Omental fat pad (tissue), 3 donors: ENCODE measurements at regions not wholly inside any gene's neighbourhood (a gene's known extent, or its start where the extent isn't known, plus 50 kb on each side); places are given as distances from the start of the nearest gene placed in this dataset.

Experiments used
- ATAC-seq: fragments of 150-250 bp; one replicate; pipeline ENCODE4 v1.9.1; 2016; ENCODE audit warnings: mild to moderate bottlenecking, moderate library complexity; ENCODE audit not compliant: low FRiP score
- DNase-seq: peaks from one replicate; pipeline ENCODE4 v3.0.0-alpha.2; 2019; ENCODE audit warnings: low spot score
- TF ChIP-seq, protein P1 (sequence below), 3 donors: fragments of 450-650 bp; IDR thresholded peaks; one replicate each; pipeline ENCODE4 v1.5.1; 2016 to 2017; ENCODE audit warnings: antibody characterized with exemption in 3 of 3, mild to moderate bottlenecking in 3 of 3, moderate library complexity in 2 of 3

DNA sequence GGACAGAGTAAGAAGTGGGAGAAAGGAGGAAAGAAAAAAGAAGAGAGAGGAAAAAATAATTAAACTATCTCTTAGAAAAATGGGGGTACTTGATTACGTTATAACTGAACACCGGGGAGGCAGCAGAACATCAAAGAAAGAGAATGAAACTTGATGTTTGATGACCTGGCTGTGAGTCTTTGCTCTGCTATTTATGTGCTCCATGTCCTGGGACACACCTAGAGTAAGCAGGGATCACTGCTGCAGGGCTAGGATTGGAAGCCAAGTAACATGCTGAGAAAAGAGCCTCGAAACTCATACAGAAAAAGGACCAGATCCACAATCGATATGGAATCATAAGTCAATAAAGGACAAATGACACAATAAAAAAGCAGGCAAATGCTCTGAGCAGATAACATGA, 56.7 kb upstream of the COL13A1 start:
- TF ChIP-seq, protein P1, sequence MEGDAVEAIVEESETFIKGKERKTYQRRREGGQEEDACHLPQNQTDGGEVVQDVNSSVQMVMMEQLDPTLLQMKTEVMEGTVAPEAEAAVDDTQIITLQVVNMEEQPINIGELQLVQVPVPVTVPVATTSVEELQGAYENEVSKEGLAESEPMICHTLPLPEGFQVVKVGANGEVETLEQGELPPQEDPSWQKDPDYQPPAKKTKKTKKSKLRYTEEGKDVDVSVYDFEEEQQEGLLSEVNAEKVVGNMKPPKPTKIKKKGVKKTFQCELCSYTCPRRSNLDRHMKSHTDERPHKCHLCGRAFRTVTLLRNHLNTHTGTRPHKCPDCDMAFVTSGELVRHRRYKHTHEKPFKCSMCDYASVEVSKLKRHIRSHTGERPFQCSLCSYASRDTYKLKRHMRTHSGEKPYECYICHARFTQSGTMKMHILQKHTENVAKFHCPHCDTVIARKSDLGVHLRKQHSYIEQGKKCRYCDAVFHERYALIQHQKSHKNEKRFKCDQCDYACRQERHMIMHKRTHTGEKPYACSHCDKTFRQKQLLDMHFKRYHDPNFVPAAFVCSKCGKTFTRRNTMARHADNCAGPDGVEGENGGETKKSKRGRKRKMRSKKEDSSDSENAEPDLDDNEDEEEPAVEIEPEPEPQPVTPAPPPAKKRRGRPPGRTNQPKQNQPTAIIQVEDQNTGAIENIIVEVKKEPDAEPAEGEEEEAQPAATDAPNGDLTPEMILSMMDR (IDR thresholded peaks at IDR 0.05): no peak
- no peak for DNase-seq
- no peak for ATAC-seq

DNA sequence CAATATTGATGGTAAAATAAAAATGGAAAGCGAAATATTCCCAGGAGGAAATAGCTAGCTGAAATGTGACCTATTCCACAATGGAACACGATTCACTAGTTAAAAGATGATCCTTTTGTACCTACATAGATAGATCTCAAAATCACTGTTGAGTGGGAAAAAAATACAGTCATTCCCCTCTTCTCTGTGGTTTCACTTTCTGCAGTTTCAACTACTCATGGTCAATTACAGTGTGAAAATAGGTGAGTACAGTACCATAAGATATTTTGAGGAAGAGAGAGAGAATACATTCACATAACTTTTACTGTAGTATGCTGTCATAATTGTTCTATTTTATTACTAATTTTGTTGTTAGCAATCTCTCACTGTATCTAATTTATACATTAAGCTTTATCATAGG, 56.0 kb upstream of the COL13A1 start:
- TF ChIP-seq, protein P1 (IDR thresholded peaks at IDR 0.05): no peak
- ATAC-seq (no peak), DNase-seq (no peak)

DNA sequence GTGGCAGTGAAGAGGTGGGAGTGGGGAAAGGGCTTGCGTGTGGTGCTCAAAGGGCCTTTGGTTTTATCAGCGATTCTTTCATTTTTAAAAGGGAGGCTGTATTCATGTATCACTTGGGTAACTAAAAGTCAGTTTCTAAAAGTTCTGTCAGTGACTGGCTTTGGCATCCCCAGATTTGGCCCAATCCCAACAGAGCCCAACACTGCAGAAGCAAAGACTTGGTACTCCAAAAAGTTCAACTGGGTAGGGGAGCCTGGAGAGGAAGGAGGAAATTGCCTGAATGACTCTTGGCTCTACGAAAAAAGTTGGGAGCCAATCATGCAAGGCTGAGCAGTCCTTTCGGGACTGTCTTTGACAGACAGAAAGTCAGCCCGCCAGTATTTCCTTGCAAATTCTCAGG, 54.5 kb upstream of the COL13A1 start:
- ATAC-seq: no peak
- TF ChIP-seq, protein P1 (IDR thresholded peaks at IDR 0.05): no peak
- no peak for DNase-seq

DNA sequence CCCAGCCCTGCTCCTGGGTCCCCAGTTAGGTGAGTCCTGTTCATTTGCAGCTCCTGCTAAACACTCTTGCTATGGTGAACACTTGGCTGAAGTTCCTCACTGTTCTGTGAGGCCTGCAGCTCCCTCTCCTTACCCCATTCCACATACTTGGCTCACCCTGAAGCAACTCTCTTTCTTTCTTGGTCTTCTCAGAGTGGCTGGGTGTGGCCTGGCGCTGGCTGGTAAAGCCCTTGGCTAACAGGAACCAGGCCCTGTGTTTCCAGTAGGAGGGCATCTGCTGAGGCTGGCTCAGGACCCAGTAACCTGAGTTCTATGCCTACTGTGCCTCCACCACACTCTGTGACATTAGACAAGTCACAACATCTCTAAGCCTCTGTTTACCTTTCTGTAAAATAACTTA, 53.1 kb upstream of the COL13A1 start:
- no peak for ATAC-seq
- no peak for DNase-seq
- TF ChIP-seq, protein P1 (IDR thresholded peaks at IDR 0.05): no peak

DNA sequence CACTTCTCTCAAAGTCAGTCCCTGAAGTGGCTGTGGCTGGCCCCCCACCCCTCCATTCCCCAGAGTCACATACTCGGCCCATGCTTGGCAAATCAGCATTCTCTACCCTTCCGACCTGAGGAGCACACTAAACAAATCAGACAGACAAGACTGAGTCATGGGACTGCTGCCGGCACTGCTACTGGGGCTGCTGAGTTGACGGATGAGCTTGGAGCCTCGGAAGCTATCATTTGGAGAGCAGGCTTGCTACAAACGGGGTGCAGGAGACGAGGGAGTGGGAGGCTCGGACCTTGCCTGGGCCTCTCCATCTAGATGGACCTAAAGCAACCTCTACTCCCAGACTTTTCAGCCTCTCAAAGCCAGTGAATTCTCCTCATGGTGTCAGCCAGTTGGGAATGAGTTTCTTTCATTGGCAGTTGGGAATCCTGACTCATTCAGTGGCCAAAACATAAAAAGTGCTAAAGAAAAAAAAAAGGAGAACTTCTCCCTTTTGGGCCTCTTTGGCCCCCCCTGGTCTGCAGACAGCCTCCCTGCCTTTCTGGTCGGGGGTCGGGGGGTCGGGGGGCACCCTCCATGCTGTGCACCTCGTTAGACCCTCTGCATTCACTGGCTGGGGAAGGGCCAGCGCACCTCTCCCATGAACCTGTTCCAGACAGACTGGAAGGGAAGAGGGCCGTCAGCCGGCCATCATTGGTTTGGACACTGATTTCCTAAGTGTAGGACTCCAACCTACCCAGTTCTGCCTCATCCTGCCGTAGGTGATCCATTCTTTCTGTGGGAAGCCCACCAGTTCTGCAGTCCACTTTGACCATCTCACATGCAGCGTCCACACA, 52.3 kb upstream of the COL13A1 start:
- DNase-seq (no peak), ATAC-seq (no peak)

DNA sequence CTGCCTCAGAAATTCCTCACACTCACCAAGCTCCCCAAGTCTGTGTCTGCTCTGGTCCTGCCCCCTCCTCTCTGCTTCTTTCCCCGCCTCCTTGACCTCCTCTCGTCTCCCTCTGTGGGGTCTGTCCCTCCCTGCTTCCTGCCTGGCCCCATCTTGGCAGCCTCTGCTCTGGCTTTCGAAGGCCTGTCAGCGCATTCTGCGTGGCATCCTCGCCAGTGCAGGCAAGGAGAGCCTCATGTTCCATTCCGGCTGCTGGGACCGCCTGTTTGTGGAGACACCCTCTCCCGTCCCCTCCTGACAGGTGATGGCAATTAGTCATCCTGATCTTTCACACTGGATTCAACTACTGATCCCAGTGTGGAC, 51.7 kb upstream of the COL13A1 start:
- DNase-seq (no peak), ATAC-seq (no peak)
- TF ChIP-seq, protein P1 (IDR thresholded peaks at IDR 0.05): no peak

More for the DNA sequence above, 52.3 kb upstream of the COL13A1 start:
- TF ChIP-seq, protein P1 (IDR thresholded peaks at IDR 0.05): no peak

DNA sequence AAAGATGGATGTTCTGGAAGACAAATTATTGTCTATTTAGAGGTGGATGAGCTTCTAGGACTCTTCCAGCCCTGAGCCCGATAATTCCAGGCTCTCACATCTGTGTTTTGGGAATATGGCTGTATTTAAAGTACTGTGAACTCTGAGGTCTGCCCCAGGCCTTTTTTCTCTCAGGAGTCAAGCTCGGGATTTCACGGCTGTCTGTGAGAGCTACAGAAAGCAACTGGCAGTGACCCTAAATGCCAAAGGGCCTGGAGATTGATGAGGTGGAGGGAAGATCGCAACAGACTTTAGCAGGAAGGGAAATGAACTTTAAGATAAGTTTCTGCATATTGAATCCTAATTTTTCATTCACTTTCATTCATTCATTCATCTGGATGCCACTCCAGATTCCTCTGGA, 51.0 kb upstream of the COL13A1 start:
- no peak for DNase-seq
- no peak for ATAC-seq
- TF ChIP-seq, protein P1 (IDR thresholded peaks at IDR 0.05): no peak
